ENCODE measurements at regions not wholly inside any gene's neighbourhood (a gene's known extent, or its start where the extent isn't known, plus 50 kb on each side); places are given as distances from the start of the nearest gene placed in this dataset.
"Not testable (repeated sequence)": the region's sequence is repeated elsewhere in the genome, so short reads cannot be mapped to it uniquely, and the experiment has no call there.

DNA sequence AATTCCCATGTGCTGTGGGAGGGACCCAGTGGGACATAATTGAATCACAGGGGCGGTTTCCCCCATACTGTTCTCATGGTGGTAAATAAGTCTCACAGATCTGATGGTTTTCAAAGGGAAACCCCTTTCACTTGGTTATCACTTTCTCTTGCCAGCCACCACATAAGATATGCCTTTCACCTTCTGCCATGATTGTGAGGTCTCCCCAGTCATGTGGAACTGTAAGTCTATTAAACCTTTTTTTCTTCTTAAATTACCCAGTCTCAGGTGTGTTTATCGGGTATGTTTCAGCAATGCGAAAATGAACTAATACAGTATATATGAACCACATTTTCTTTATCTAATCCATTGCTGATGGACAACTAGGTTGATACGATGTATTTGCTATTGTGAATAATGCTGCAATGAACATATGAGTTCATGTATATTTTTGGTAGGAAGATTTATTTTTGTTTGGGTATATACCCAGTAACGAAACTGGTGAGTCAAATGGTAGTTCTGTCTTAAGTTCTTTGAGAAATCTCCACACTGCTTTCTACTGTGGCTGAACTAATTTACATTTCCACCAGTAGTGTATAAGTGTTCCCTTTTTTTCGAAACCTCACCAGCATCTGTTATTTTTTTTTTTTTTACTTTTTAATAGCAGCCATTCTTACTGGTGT, 70.0 kb upstream of the HGF start:
- TF ChIP-seq EP300 (IDR thresholded peaks at IDR 0.05) (no peak), CTCF (IDR thresholded peaks at IDR 0.05) (no peak), POLR2A (IDR thresholded peaks at IDR 0.05; ENCODE audit: low read depth) (no peak), POLR2AphosphoS5 (IDR thresholded peaks at IDR 0.05) (no peak)
- WGBS, result 92% methylated on average over 6 of the region's 6 CpGs
- Histone ChIP-seq H3K4me3 (no peak overlapping the region), H3K27me3 (no peaks in the 10 kb centered on the region), H3K36me3 (no peaks in the 10 kb centered on the region), H3K27ac (replicated peaks in 1 of 4) (no peak overlapping the region), H3K4me1 (no peaks in the 10 kb centered on the region), H3K9me3 (no peaks in the 10 kb centered on the region)
- DNase-seq (ENCODE audit: extremely low spot score), result no peak
- intact Hi-C loops (cut with DNase I), result no loop called here

- no peaks in the 10 kb centered on the region for H3K27me3 ChIP-seq
- no peak overlapping the region for H3K4me3 ChIP-seq
- peaks cover 0 to 18% (median 12%) of the 10 kb centered on the region in 4 donors for H3K9me3 ChIP-seq
- no peaks in the 10 kb centered on the region for H3K36me3 ChIP-seq
- no peaks in the 10 kb centered on the region for H3K4me1 ChIP-seq
- H3K27ac ChIP-seq (replicated peaks in 1 of 4), result no peak overlapping the region
- TF ChIP-seq EP300 (IDR thresholded peaks at IDR 0.05) (no peak), POLR2AphosphoS5 (IDR thresholded peaks at IDR 0.05) (no peak), CTCF (IDR thresholded peaks at IDR 0.05) (no peak), POLR2A (IDR thresholded peaks at IDR 0.05; ENCODE audit: low read depth) (no peak)
- intact Hi-C loops (cut with DNase I), result no loop called here
- DNase-seq (ENCODE audit: extremely low spot score), result no peak
Measured at GRCh38 chr7:81833401-81833800, 63.6 kb upstream of the HGF start.

- Histone ChIP-seq H3K4me1 (no peaks in the 10 kb centered on the region), H3K27ac (replicated peaks in 1 of 4) (no peak overlapping the region), H3K36me3 (no peaks in the 10 kb centered on the region), H3K4me3 (no peak overlapping the region), H3K27me3 (no peaks in the 10 kb centered on the region), H3K9me3 (peaks cover 0 to 18% (median 12%) of the 10 kb centered on the region in 4 donors)
- intact Hi-C loops (cut with DNase I), result no loop called here
- TF ChIP-seq CTCF (IDR thresholded peaks at IDR 0.05), result no peak
- TF ChIP-seq POLR2AphosphoS5 (IDR thresholded peaks at IDR 0.05), result no peak
- TF ChIP-seq POLR2A (IDR thresholded peaks at IDR 0.05; ENCODE audit: low read depth), result no peak
- TF ChIP-seq EP300 (IDR thresholded peaks at IDR 0.05), result no peak
- DNase-seq (ENCODE audit: extremely low spot score), result no peak
Measured at GRCh38 chr7:81831883-81832282, 62.0 kb upstream of the HGF start.

DNA sequence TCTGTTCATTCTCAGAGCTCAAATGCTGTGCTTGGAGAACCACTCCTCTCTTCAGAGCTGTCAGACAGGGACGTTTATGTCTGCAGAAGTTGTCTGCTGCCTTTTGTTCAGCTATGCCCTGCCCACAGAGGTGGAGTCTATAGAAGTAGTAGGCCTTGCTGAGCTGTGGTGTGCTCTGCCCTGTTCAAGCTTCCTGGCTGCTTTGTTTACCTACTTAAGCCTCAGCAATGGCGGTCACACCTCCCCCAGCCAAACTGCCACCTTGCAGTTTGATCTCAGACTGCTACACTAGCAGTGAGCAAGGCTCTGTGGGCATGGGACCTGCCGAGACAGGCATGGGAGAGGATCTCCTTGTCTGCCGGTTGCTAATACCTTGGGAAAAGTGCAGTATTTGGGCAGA, 59.7 kb upstream of the HGF start:
- H3K27me3 ChIP-seq; H3K36me3 ChIP-seq; DNase-seq (ENCODE audit: extremely low spot score); H3K27ac ChIP-seq (replicated peaks in 1 of 4); intact Hi-C loops (cut with DNase I); H3K4me3 ChIP-seq; H3K4me1 ChIP-seq: not testable (repeated sequence)
- peaks cover 0 to 18% (median 12%) of the 10 kb centered on the region in 4 donors for H3K9me3 ChIP-seq
- WGBS, result 100% methylated on average over 3 of the region's 4 CpGs

DNA sequence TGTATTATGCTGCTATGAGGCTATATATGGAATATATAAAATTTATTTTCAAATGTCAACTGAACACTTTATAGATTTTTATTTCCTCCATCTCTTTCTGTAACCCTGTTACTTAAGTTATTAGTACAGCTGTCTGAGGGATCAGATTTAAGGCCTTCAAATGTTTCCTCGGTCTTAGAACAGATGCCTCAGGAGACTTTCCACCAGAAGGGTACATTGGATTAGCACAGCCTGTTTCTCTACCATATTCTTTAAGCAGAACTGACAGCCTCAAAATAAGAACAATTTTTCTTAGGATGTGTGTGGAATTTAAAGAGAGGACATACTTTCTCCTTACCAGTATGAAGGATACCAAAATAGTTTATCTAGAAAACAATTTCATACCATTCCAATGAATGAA, 53.0 kb upstream of the HGF start:
- H3K27ac ChIP-seq (replicated peaks in 1 of 4), result no peak overlapping the region
- H3K9me3 ChIP-seq, result no peaks in the 10 kb centered on the region
- H3K4me3 ChIP-seq, result no peak overlapping the region
- H3K4me1 ChIP-seq, result no peaks in the 10 kb centered on the region
- no peak for DNase-seq (ENCODE audit: extremely low spot score)
- WGBS, result 81% methylated on average over 1 of the region's 1 CpG
- no peaks in the 10 kb centered on the region for H3K36me3 ChIP-seq
- no peak for TF ChIP-seq EP300 (IDR thresholded peaks at IDR 0.05)
- TF ChIP-seq POLR2A (IDR thresholded peaks at IDR 0.05; ENCODE audit: low read depth), result no peak
- TF ChIP-seq POLR2AphosphoS5 (IDR thresholded peaks at IDR 0.05), result no peak
- no peak for TF ChIP-seq CTCF (IDR thresholded peaks at IDR 0.05)
- no peaks in the 10 kb centered on the region for H3K27me3 ChIP-seq
- intact Hi-C loops (cut with DNase I), result no loop called here
